Natural killer cell (primary cell): ENCODE measurements at regions not wholly inside any gene's neighbourhood (a gene's known extent, or its start where the extent isn't known, plus 50 kb on each side); places are given as distances from the start of the nearest gene placed in this dataset.

ENCODE experiments used
- ATAC-seq, 3 donors: fragments of 150-1000 bp in 2 of 3; fragments of 200-7000 bp in 1 of 3; cut with Tn5 transposase; 1 replicate in 1 of 3; 2 replicates in 2 of 3; pipeline ENCODE4 v1.10.0; 2021; ENCODE audit warnings: mild to moderate bottlenecking in 2 of 3, moderate library complexity in 2 of 3
- DNase-seq, 2 donors: peaks; one replicate each; pipeline versions ENCODE4 v3.0.0 to v3.0.0-alpha.2; 2013 to 2021; ENCODE audit warnings: mixed read lengths in 1 of 2
- H3K27ac ChIP-seq: one replicate; pipeline ENCODE4 v1.5.1; 2013; ENCODE audit warnings: mild to moderate bottlenecking, low read length
- H3K27me3 ChIP-seq: one replicate; pipeline ENCODE4 v1.6.1; 2013; ENCODE audit warnings: low read length; ENCODE audit not compliant: control insufficient read depth, insufficient read depth
- H3K36me3 ChIP-seq: one replicate; pipeline ENCODE4 v1.6.1; 2013; ENCODE audit warnings: low read length; ENCODE audit not compliant: control insufficient read depth, insufficient read depth
- H3K4me1 ChIP-seq: one replicate; pipeline ENCODE4 v1.6.1; 2013; ENCODE audit warnings: low read length; ENCODE audit not compliant: control insufficient read depth, insufficient read depth
- H3K4me3 ChIP-seq: one replicate; pipeline ENCODE4 v1.5.1; 2013; ENCODE audit warnings: low read length
- H3K9me3 ChIP-seq: one replicate; pipeline ENCODE4 v1.6.1; 2013; ENCODE audit warnings: low read length; ENCODE audit not compliant: control insufficient read depth, insufficient read depth
- H3K27ac Mint-ChIP-seq, 2 donors: one replicate each; pipeline ENCODE4 v1.8.0; 2022; ENCODE audit warnings: mild to moderate bottlenecking in 2 of 2, mixed read lengths in 2 of 2, moderate library complexity in 1 of 2
- H3K27me3 Mint-ChIP-seq, 2 donors: one replicate each; pipeline ENCODE4 v1.8.0; 2022; ENCODE audit warnings: low read depth in 2 of 2, mixed read lengths in 2 of 2
- H3K36me3 Mint-ChIP-seq: one replicate; pipeline ENCODE4 v1.8.0; 2022; ENCODE audit warnings: mixed read lengths
- H3K4me1 Mint-ChIP-seq, 2 donors: one replicate each; pipeline ENCODE4 v1.8.0; 2022; ENCODE audit warnings: mixed read lengths in 2 of 2
- H3K4me3 Mint-ChIP-seq: one replicate; pipeline ENCODE4 v1.8.0; 2022; ENCODE audit warnings: mild to moderate bottlenecking, moderate library complexity, mixed read lengths
- H3K9me3 Mint-ChIP-seq, 2 donors: one replicate each; pipeline ENCODE4 v1.8.0; 2022; ENCODE audit warnings: mixed read lengths in 2 of 2
- WGBS: methylation state at CpG from one replicate; pipeline ENCODE4 v1.1.7; 2013; ENCODE audit warnings: missing lambda C conversion rate; ENCODE audit not compliant: insufficient coverage; 5-methylcytosine and 5-hydroxymethylcytosine counted together
- intact Hi-C: fragments of 100-400 bp; cut with micrococcal nuclease; formaldehyde crosslinking; loops from one replicate; pipeline ENCODE4 v1.14.2; 2022
- TF ChIP-seq, protein P1 (sequence below): fragments of 200-600 bp; IDR thresholded peaks from one replicate; pipeline ENCODE4 v1.8.0; 2022; ENCODE audit warnings: antibody characterized with exemption

DNA sequence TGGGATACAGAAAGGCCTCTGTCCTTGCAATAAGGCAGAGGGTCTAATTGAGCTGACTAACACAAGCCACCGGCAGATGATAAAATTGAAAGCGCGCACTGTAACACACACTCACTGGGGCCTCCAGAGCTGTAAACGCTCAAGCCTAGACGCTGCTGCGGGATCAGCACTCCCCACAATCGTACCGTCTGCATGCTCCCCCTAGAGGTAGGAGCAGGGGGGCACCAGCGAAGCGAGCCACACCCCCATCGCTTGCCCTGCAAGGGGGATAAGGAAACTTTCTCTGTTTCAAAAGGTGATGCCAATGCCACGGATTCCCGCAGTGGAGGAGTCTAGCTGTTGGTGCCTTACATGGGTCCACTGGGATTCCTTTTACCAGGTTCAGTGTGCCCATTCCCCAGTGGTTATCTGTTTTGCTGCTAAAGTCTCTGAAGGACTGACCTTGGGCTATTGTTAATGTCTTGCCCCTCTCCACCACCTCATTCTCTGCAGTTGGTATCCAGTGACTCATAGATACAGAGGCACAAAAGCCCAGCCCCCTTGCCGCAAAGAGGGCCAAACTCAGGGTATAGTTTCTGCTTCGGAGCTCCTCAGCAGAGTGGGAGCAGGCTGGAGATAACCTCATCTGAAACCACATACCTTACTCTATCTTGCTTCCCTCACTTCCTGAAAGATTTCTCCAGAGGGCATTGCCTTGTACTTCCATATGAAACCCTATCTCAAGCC, 139.3 kb upstream of the KBTBD8 start:
- intact Hi-C loops, result no loop called here
- DNase-seq (no peak), ATAC-seq (no peak)
- no peak overlapping the region for H3K4me3 Mint-ChIP-seq
- TF ChIP-seq, protein P1, sequence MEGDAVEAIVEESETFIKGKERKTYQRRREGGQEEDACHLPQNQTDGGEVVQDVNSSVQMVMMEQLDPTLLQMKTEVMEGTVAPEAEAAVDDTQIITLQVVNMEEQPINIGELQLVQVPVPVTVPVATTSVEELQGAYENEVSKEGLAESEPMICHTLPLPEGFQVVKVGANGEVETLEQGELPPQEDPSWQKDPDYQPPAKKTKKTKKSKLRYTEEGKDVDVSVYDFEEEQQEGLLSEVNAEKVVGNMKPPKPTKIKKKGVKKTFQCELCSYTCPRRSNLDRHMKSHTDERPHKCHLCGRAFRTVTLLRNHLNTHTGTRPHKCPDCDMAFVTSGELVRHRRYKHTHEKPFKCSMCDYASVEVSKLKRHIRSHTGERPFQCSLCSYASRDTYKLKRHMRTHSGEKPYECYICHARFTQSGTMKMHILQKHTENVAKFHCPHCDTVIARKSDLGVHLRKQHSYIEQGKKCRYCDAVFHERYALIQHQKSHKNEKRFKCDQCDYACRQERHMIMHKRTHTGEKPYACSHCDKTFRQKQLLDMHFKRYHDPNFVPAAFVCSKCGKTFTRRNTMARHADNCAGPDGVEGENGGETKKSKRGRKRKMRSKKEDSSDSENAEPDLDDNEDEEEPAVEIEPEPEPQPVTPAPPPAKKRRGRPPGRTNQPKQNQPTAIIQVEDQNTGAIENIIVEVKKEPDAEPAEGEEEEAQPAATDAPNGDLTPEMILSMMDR, result no peak
- Histone ChIP-seq H3K27me3 (no peaks in the 10 kb centered on the region), H3K9me3 (no peaks in the 10 kb centered on the region), H3K4me1 (no peaks in the 10 kb centered on the region), H3K27ac (no peak overlapping the region), H3K36me3 (no peaks in the 10 kb centered on the region), H3K4me3 (no peak overlapping the region)
- no peak overlapping the region for H3K27ac Mint-ChIP-seq
- WGBS, result 80% methylated on average over 15 of the region's 15 CpGs
- H3K9me3 Mint-ChIP-seq, result no peaks in the 10 kb centered on the region
- no peaks in the 10 kb centered on the region for H3K4me1 Mint-ChIP-seq
- no peaks in the 10 kb centered on the region for H3K27me3 Mint-ChIP-seq
- no peaks in the 10 kb centered on the region for H3K36me3 Mint-ChIP-seq

DNA sequence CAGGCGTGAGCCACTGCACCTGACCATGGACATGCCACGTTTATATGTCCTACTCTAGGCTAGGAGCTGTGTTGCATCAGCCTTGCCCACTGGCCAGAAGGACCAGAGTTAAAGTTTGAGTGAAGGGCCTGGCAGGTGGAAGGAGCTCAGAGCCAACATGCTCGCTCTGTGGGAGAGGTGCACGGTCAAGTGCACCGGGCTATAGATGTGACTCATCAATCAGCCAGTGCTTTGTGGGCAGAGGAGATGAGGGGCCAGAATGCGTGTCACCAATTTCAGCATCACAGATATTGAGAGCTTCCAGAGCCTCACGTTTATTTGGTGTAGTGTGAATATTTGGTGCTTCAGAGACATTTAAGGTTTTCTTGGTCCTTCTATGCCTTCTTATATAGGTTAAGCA, 137.3 kb upstream of the KBTBD8 start:
- Mint-ChIP-seq H3K9me3 (no peaks in the 10 kb centered on the region), H3K27me3 (no peaks in the 10 kb centered on the region), H3K4me3 (no peak overlapping the region), H3K4me1 (no peaks in the 10 kb centered on the region), H3K27ac (no peak overlapping the region), H3K36me3 (no peaks in the 10 kb centered on the region)
- intact Hi-C loops, result no loop called here
- no peaks in the 10 kb centered on the region for H3K4me1 ChIP-seq
- no peaks in the 10 kb centered on the region for H3K27me3 ChIP-seq
- TF ChIP-seq, protein P1, result no peak
- no peak overlapping the region for H3K27ac ChIP-seq
- ATAC-seq (no peak), DNase-seq (no peak)
- 95% methylated on average over 7 of the region's 7 CpGs for WGBS
- H3K4me3 ChIP-seq, result no peak overlapping the region
- H3K9me3 ChIP-seq, result no peaks in the 10 kb centered on the region
- no peaks in the 10 kb centered on the region for H3K36me3 ChIP-seq

DNA sequence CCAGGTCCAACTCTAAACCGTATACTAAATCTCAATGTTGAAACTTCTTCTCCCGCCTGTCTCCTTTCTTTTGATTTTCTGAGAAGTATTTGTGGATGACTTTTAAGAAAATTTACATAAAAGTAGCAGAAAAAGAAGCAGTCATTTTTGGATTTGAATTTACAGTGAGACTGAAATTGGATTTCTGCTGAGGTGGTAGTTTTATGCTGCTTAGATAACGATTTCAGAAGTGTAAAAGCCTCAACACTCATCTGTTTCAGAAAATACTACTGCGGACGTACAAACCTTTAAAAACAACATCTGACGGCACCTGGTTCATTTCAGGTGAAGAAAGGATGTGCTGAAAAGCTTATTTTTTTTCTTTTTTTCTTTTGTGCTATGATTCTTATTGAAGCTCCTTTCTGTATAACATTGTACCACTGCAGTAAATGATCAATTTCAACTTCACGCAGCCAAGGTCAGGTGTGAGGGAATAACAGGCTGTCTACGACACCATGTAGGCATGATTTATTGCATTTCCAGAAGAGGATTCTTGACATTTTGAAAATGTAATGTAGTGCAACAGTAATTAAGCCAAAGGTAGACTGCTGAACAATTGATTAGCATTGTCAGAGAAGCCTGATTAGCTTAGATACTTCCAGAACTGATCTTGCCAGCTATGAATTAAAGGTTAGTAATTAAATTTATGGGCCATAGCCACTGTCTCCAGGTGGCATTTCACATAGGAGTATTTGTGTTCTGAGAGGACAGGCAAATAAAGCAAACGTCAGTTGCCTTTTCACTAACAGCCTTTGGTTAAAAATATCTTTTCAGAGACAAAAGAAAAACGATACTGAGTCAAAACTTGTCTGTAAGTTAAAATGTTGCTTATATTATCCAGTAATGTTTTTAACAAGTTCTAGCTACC, 134.6 kb upstream of the KBTBD8 start:
- ATAC-seq (no peak), DNase-seq (no peak)
- Mint-ChIP-seq H3K4me1 (no peaks in the 10 kb centered on the region), H3K27ac (no peak overlapping the region), H3K4me3 (no peak overlapping the region), H3K36me3 (no peaks in the 10 kb centered on the region), H3K27me3 (no peaks in the 10 kb centered on the region), H3K9me3 (no peaks in the 10 kb centered on the region)
- Histone ChIP-seq H3K27me3 (no peaks in the 10 kb centered on the region), H3K4me3 (no peak overlapping the region), H3K36me3 (no peaks in the 10 kb centered on the region), H3K4me1 (no peaks in the 10 kb centered on the region), H3K27ac (no peak overlapping the region), H3K9me3 (no peaks in the 10 kb centered on the region)
- intact Hi-C loops, result no loop called here
- 89% methylated on average over 5 of the region's 10 CpGs for WGBS
- TF ChIP-seq, protein P1, result no peak
